Heart left ventricle (tissue), 13 donors: ENCODE measurements at regions not wholly inside any gene's neighbourhood (a gene's known extent, or its start where the extent isn't known, plus 50 kb on each side); places are given as distances from the start of the nearest gene placed in this dataset.

Experiments
- POLR2A ChIP-seq, 2 donors: fragments of 450-650 bp; IDR thresholded peaks; one replicate each; pipeline ENCODE4 v1.6.1; 2017; ENCODE audit warnings: antibody characterized with exemption in 2 of 2, mild to moderate bottlenecking in 2 of 2, moderate library complexity in 2 of 2
- TF ChIP-seq, protein P1 (sequence below), 12 donors: fragments of 200-600 bp; sonication (generic) in 4 of 12; IDR thresholded peaks; one replicate each; pipeline versions ENCODE4 v1.5.0 to v1.8.0; 2018 to 2022; ENCODE audit warnings: antibody characterized with exemption in 12 of 12, mild to moderate bottlenecking in 5 of 12
- donor health status: ischemic (EF 13 %, LVEDD 7.1; RV severe dilation, severe dysfunction).
- donor health status: DM: no; HTN: yes; CAD: no.
- donor health status: DM: no; HTN: no; CAD: no.
- donor health status: ischemic (EF 25% LVEDD 6.9; RV normal size, moderate dysfunction).
- donor health status: ischemic (EF 25% LVEDD 5.7; RV mildly dilated, moderate dysfunction).
- donor health status: ischemic (EF 35%, LVEDD 5.7; RV mildly dilated, moderate dysfunction).
- donor health status: nonischemic (EF 11% LVEDD 7.7; RV severe dilation, severe dysfunction).
- donor health status: DM: yes; HTN: yes; CAD: no.
- donor health status: PGD.
- donor health status: ischemic (EF 29% LVEDD 5.4; RV normal size, mild dysfunction).
- donor health status: nonischemic (EF 23%, LVEDD 6.1; RV moderate dilation, normal function).

- TF ChIP-seq, protein P1, sequence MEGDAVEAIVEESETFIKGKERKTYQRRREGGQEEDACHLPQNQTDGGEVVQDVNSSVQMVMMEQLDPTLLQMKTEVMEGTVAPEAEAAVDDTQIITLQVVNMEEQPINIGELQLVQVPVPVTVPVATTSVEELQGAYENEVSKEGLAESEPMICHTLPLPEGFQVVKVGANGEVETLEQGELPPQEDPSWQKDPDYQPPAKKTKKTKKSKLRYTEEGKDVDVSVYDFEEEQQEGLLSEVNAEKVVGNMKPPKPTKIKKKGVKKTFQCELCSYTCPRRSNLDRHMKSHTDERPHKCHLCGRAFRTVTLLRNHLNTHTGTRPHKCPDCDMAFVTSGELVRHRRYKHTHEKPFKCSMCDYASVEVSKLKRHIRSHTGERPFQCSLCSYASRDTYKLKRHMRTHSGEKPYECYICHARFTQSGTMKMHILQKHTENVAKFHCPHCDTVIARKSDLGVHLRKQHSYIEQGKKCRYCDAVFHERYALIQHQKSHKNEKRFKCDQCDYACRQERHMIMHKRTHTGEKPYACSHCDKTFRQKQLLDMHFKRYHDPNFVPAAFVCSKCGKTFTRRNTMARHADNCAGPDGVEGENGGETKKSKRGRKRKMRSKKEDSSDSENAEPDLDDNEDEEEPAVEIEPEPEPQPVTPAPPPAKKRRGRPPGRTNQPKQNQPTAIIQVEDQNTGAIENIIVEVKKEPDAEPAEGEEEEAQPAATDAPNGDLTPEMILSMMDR (IDR thresholded peaks at IDR 0.05): no peak
- TF ChIP-seq POLR2A (IDR thresholded peaks at IDR 0.05): no peak
Measured at GRCh38 chr5:162384225-162384624, 316.7 kb downstream of the GABRG2 start.
